Pancreas (tissue), 10 donors: ENCODE measurements at regions not wholly inside any gene's neighbourhood (a gene's known extent, or its start where the extent isn't known, plus 50 kb on each side); places are given as distances from the start of the nearest gene placed in this dataset.

Source experiments
- ATAC-seq, 4 donors: fragments of 200-7000 bp; cut with Tn5 transposase; one replicate each; pipeline versions ENCODE4 v1.8.0 to v1.9.1; 2020; ENCODE audit warnings: mild to moderate bottlenecking in 4 of 4, moderate library complexity in 4 of 4
- DNase-seq, 6 donors: peaks; one replicate each; pipeline ENCODE4 v3.0.0-alpha.2; 2020
- FAIRE-seq: peaks from 2 replicates; lab custom pipeline; 2012; peaks lifted over from hg19 to GRCh38; lab: Jason Lieb, UNC
- H3K27ac ChIP-seq, 4 donors: fragments of 200-600 bp; sonication (generic); 1 replicate in 3 of 4; 2 replicates in 1 of 4; pipeline versions ENCODE4 v1.5.0 to v1.8.0; 2020
- H3K27me3 ChIP-seq, 4 donors: fragments of 200-600 bp; one replicate each; pipeline ENCODE4 v1.8.0; 2021
- H3K36me3 ChIP-seq, 3 donors: fragments of 200-600 bp; sonication (generic) in 1 of 3; one replicate each; pipeline versions ENCODE4 v1.5.0 to v1.8.0; 2020 to 2021
- H3K4me1 ChIP-seq, 3 donors: fragments of 200-600 bp; one replicate each; pipeline ENCODE4 v1.8.0; 2021
- H3K4me3 ChIP-seq, 4 donors: fragments of 200-600 bp; sonication (generic) in 2 of 4; one replicate each; pipeline versions ENCODE4 v1.5.0 to v1.8.0; 2020 to 2021
- H3K9me3 ChIP-seq, 4 donors: fragments of 200-600 bp; one replicate each; pipeline ENCODE4 v1.8.0; 2021
- WGBS, 2 donors: extraction: QIAGEN DNeasy Blood & Tissue Kit; methylation state at CpG; one replicate each; pipeline ENCODE4 v1.1.7; 2013; 5-methylcytosine and 5-hydroxymethylcytosine counted together
- intact Hi-C, 3 donors: fragments of 100-400 bp; cut with DNase I; formaldehyde crosslinking; loops; one replicate each; pipeline versions ENCODE4 v1.11.1 to v1.14.2; 2022
- TF ChIP-seq, protein P1 (sequence below), 4 donors: fragments of 200-600 bp; sonication (generic) in 3 of 4; IDR thresholded peaks; one replicate each; pipeline versions ENCODE4 v1.5.0 to v1.8.0; 2021; ENCODE audit warnings: antibody characterized with exemption in 4 of 4
- donor health status: healthy with polysubstance abuse.
- donor health status: DM: no; HTN: no; CAD: no; lungs with moderate emphysema.
- donor health status: DM: no; HTN: no; CAD: no.
- donor health status: control.
- donor health status: control.
- donor health status: Bipolar disorder and iron deficiency.
- donor health status: DM: yes; HTN: yes; CAD: no.
- donor health status: DM: no; HTN: no; CAD: no.
- donor health status: DM: no; HTN: no; CAD: no.
- donor health status: DM: yes; HTN: yes; CAD: no.

DNA sequence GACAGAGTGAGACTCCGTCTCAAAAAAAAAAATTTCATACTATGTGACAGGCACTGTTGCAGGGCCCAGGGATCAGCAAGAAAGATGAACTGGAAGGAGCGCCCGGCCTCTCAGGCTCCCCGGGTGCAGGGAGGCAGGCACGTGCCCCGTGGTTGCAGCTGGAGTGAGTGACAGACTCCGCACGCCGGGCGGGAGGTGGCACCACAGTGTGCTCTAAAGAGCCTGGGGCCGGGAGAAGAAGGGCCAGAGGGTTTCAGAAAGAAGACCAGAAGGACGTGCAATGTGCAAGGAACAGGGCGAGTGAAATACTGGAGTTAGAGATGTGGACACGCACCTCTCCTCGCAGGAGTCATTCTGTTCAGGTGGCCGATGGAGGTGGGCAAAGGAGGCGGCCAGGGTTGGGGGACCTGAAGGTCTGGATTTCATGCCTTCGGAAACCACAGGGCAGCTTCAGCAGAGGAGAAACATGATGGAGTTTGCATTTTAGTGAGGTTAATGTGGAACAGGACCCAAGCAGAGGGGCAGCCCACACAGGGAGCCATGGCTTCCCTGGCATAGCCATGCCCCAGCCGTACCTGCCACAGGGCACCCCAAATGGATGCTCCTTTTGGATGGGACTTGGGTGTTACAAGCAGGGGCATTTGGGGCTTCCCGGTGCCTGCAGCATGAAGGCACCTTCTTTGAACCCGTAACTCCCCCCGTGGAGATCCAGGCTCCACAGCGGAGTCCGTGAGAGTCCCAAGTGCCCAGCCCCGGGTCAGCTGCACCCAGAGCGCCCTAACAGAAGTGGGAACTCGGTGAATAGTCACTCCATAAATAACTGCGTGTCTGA lies 226.2 kb downstream of the ERMARD start:
- Histone ChIP-seq H3K4me1 (no peaks in the 10 kb centered on the region), H3K9me3 (no peaks in the 10 kb centered on the region), H3K4me3 (no peak overlapping the region), H3K27me3 (no peaks in the 10 kb centered on the region), H3K36me3 (no peaks in the 10 kb centered on the region), H3K27ac (no peak overlapping the region)
- ATAC-seq (no peak), FAIRE-seq (no peak), DNase-seq (peak in 1 of 6 donors; percentile 36)
- intact Hi-C loops, result no loop called here
- 79 to 81% methylated on average over 28 of the region's 28 CpGs for WGBS, 2 donors
- TF ChIP-seq, protein P1, sequence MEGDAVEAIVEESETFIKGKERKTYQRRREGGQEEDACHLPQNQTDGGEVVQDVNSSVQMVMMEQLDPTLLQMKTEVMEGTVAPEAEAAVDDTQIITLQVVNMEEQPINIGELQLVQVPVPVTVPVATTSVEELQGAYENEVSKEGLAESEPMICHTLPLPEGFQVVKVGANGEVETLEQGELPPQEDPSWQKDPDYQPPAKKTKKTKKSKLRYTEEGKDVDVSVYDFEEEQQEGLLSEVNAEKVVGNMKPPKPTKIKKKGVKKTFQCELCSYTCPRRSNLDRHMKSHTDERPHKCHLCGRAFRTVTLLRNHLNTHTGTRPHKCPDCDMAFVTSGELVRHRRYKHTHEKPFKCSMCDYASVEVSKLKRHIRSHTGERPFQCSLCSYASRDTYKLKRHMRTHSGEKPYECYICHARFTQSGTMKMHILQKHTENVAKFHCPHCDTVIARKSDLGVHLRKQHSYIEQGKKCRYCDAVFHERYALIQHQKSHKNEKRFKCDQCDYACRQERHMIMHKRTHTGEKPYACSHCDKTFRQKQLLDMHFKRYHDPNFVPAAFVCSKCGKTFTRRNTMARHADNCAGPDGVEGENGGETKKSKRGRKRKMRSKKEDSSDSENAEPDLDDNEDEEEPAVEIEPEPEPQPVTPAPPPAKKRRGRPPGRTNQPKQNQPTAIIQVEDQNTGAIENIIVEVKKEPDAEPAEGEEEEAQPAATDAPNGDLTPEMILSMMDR (IDR thresholded peaks at IDR 0.05), result no peak

GRCh38 chr6:169976301-169977081 lies 225.1 kb downstream of the ERMARD start:
- intact Hi-C loops, result no loop called here
- Histone ChIP-seq H3K36me3 (no peaks in the 10 kb centered on the region), H3K4me3 (no peak overlapping the region), H3K27ac (no peak overlapping the region), H3K4me1 (no peaks in the 10 kb centered on the region), H3K27me3 (no peaks in the 10 kb centered on the region), H3K9me3 (no peaks in the 10 kb centered on the region)
- peak in 2 of 6 donors; percentile 41 to 43 for DNase-seq
- ATAC-seq, result no peak
- no peak for FAIRE-seq
- TF ChIP-seq, protein P1 (IDR thresholded peaks at IDR 0.05), result no peak
- WGBS, 2 donors, result 63 to 67% methylated on average over 31 of the region's 31 CpGs

GRCh38 chr6:169975701-169976100 lies 224.3 kb downstream of the ERMARD start:
- DNase-seq (no peak), ATAC-seq (no peak), FAIRE-seq (no peak)
- no peaks in the 10 kb centered on the region for H3K27me3 ChIP-seq
- H3K27ac ChIP-seq, result no peak overlapping the region
- TF ChIP-seq, protein P1 (IDR thresholded peaks at IDR 0.05), result no peak
- intact Hi-C loops, result no loop called here
- no peaks in the 10 kb centered on the region for H3K36me3 ChIP-seq
- 70 to 82% methylated on average over 10 of the region's 10 CpGs for WGBS, 2 donors
- no peak overlapping the region for H3K4me3 ChIP-seq
- no peaks in the 10 kb centered on the region for H3K4me1 ChIP-seq
- no peaks in the 10 kb centered on the region for H3K9me3 ChIP-seq

GRCh38 chr6:169975286-169975685 lies 223.9 kb downstream of the ERMARD start:
- no peaks in the 10 kb centered on the region for H3K4me1 ChIP-seq
- TF ChIP-seq, protein P1 (IDR thresholded peaks at IDR 0.05), result no peak
- 67 to 82% methylated on average over 14 of the region's 14 CpGs for WGBS, 2 donors

More at GRCh38 chr6:169975286-169975685, 223.9 kb downstream of the ERMARD start:
- peak in 2 of 6 donors; percentile 35 to 45 for DNase-seq
- FAIRE-seq, result no peak
- Histone ChIP-seq H3K27me3 (no peaks in the 10 kb centered on the region), H3K27ac (no peak overlapping the region), H3K9me3 (no peaks in the 10 kb centered on the region), H3K4me3 (no peak overlapping the region), H3K36me3 (no peaks in the 10 kb centered on the region)
- intact Hi-C loops, result no loop called here
- ATAC-seq, result no peak
